Natural killer cell (primary cell): ENCODE measurements at regions not wholly inside any gene's neighbourhood (a gene's known extent, or its start where the extent isn't known, plus 50 kb on each side); places are given as distances from the start of the nearest gene placed in this dataset.
"Not testable (repeated sequence)": the region's sequence is repeated elsewhere in the genome, so short reads cannot be mapped to it uniquely, and the experiment has no call there.

ENCODE experiments used
- ATAC-seq, 3 donors: fragments of 150-1000 bp in 2 of 3; fragments of 200-7000 bp in 1 of 3; cut with Tn5 transposase; 1 replicate in 1 of 3; 2 replicates in 2 of 3; pipeline ENCODE4 v1.10.0; 2021; ENCODE audit warnings: mild to moderate bottlenecking in 2 of 3, moderate library complexity in 2 of 3
- DNase-seq, 2 donors: peaks; one replicate each; pipeline versions ENCODE4 v3.0.0 to v3.0.0-alpha.2; 2013 to 2021; ENCODE audit warnings: mixed read lengths in 1 of 2
- H3K27ac ChIP-seq: one replicate; pipeline ENCODE4 v1.5.1; 2013; ENCODE audit warnings: mild to moderate bottlenecking, low read length
- H3K27me3 ChIP-seq: one replicate; pipeline ENCODE4 v1.6.1; 2013; ENCODE audit warnings: low read length; ENCODE audit not compliant: control insufficient read depth, insufficient read depth
- H3K36me3 ChIP-seq: one replicate; pipeline ENCODE4 v1.6.1; 2013; ENCODE audit warnings: low read length; ENCODE audit not compliant: control insufficient read depth, insufficient read depth
- H3K4me1 ChIP-seq: one replicate; pipeline ENCODE4 v1.6.1; 2013; ENCODE audit warnings: low read length; ENCODE audit not compliant: control insufficient read depth, insufficient read depth
- H3K4me3 ChIP-seq: one replicate; pipeline ENCODE4 v1.5.1; 2013; ENCODE audit warnings: low read length
- H3K9me3 ChIP-seq: one replicate; pipeline ENCODE4 v1.6.1; 2013; ENCODE audit warnings: low read length; ENCODE audit not compliant: control insufficient read depth, insufficient read depth
- H3K27ac Mint-ChIP-seq, 2 donors: one replicate each; pipeline ENCODE4 v1.8.0; 2022; ENCODE audit warnings: mild to moderate bottlenecking in 2 of 2, mixed read lengths in 2 of 2, moderate library complexity in 1 of 2
- H3K27me3 Mint-ChIP-seq, 2 donors: one replicate each; pipeline ENCODE4 v1.8.0; 2022; ENCODE audit warnings: low read depth in 2 of 2, mixed read lengths in 2 of 2
- H3K36me3 Mint-ChIP-seq: one replicate; pipeline ENCODE4 v1.8.0; 2022; ENCODE audit warnings: mixed read lengths
- H3K4me1 Mint-ChIP-seq, 2 donors: one replicate each; pipeline ENCODE4 v1.8.0; 2022; ENCODE audit warnings: mixed read lengths in 2 of 2
- H3K4me3 Mint-ChIP-seq: one replicate; pipeline ENCODE4 v1.8.0; 2022; ENCODE audit warnings: mild to moderate bottlenecking, moderate library complexity, mixed read lengths
- H3K9me3 Mint-ChIP-seq, 2 donors: one replicate each; pipeline ENCODE4 v1.8.0; 2022; ENCODE audit warnings: mixed read lengths in 2 of 2
- WGBS: methylation state at CpG from one replicate; pipeline ENCODE4 v1.1.7; 2013; ENCODE audit warnings: missing lambda C conversion rate; ENCODE audit not compliant: insufficient coverage; 5-methylcytosine and 5-hydroxymethylcytosine counted together
- intact Hi-C: fragments of 100-400 bp; cut with micrococcal nuclease; formaldehyde crosslinking; loops from one replicate; pipeline ENCODE4 v1.14.2; 2022
- TF ChIP-seq, protein P1 (sequence below): fragments of 200-600 bp; IDR thresholded peaks from one replicate; pipeline ENCODE4 v1.8.0; 2022; ENCODE audit warnings: antibody characterized with exemption

DNA sequence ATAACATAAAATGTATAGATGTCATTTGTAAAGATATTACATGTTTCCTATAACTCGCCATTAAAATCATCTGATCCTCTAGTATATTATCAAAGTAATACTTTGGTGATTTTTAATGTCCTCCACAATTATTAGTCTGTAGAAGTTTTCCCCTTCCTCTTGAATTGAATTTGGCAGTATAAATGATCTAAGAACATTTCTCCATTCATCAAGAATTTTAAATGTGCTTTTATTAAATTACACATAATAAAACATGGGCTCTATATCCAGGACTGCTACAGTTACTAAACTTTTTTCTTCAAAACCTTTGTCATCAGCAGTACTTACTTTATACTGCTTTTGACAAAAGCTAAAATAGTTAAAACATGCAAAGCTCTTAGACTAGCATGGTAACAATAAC, 315.4 kb upstream of the ZC3H15 start:
- Histone ChIP-seq H3K4me1 (no peaks in the 10 kb centered on the region), H3K27me3 (no peaks in the 10 kb centered on the region), H3K4me3 (no peak overlapping the region), H3K36me3 (no peaks in the 10 kb centered on the region), H3K27ac (no peak overlapping the region), H3K9me3 (no peaks in the 10 kb centered on the region)
- intact Hi-C loops, result no loop called here
- no peak overlapping the region for H3K27ac Mint-ChIP-seq
- H3K4me3 Mint-ChIP-seq, result no peak overlapping the region
- H3K27me3 Mint-ChIP-seq, result no peaks in the 10 kb centered on the region
- no peak for DNase-seq
- TF ChIP-seq, protein P1, sequence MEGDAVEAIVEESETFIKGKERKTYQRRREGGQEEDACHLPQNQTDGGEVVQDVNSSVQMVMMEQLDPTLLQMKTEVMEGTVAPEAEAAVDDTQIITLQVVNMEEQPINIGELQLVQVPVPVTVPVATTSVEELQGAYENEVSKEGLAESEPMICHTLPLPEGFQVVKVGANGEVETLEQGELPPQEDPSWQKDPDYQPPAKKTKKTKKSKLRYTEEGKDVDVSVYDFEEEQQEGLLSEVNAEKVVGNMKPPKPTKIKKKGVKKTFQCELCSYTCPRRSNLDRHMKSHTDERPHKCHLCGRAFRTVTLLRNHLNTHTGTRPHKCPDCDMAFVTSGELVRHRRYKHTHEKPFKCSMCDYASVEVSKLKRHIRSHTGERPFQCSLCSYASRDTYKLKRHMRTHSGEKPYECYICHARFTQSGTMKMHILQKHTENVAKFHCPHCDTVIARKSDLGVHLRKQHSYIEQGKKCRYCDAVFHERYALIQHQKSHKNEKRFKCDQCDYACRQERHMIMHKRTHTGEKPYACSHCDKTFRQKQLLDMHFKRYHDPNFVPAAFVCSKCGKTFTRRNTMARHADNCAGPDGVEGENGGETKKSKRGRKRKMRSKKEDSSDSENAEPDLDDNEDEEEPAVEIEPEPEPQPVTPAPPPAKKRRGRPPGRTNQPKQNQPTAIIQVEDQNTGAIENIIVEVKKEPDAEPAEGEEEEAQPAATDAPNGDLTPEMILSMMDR, result no peak
- no peak for ATAC-seq
- WGBS, result no CpG with 5 or more reads among the region's 1 CpG
- H3K36me3 Mint-ChIP-seq, result no peaks in the 10 kb centered on the region
- peaks cover 2 to 10% of the 10 kb centered on the region in 2 donors for H3K9me3 Mint-ChIP-seq
- no peaks in the 10 kb centered on the region for H3K4me1 Mint-ChIP-seq

DNA sequence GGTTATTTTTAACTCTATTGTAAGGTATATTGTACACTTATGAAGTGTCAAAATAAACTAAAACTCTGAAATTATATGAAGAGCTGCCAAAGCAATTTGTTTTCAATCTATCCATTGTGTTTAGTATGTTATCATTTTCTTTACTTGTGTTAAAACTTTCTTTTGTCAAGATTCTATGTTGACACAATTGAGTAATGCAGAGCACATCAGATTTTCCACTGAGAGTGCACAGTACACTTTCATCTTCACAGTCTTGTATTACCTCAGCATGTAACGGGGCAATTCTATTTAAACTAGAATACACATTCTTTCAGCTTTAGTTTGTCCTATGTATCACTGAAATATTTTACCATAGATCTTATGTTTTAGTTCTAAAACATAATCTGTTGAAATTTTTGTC, 304.4 kb upstream of the ZC3H15 start:
- ATAC-seq (no peak), DNase-seq (no peak)
- H3K27ac Mint-ChIP-seq, result no peak overlapping the region
- H3K27me3 Mint-ChIP-seq, result no peaks in the 10 kb centered on the region
- H3K4me3 Mint-ChIP-seq, result no peak overlapping the region
- H3K27ac ChIP-seq, result no peak overlapping the region
- H3K4me1 Mint-ChIP-seq, result no peaks in the 10 kb centered on the region
- H3K36me3 ChIP-seq, result no peaks in the 10 kb centered on the region
- no peaks in the 10 kb centered on the region for H3K9me3 ChIP-seq
- peaks cover 13 to 29% of the 10 kb centered on the region in 2 donors for H3K9me3 Mint-ChIP-seq
- no peaks in the 10 kb centered on the region for H3K27me3 ChIP-seq
- peaks cover 14% of the 10 kb centered on the region for H3K36me3 Mint-ChIP-seq
- WGBS, result 88% methylated on average over 1 of the region's 1 CpG
- TF ChIP-seq, protein P1, result no peak
- H3K4me1 ChIP-seq, result no peaks in the 10 kb centered on the region
- H3K4me3 ChIP-seq, result no peak overlapping the region
- intact Hi-C loops, result no loop called here

DNA sequence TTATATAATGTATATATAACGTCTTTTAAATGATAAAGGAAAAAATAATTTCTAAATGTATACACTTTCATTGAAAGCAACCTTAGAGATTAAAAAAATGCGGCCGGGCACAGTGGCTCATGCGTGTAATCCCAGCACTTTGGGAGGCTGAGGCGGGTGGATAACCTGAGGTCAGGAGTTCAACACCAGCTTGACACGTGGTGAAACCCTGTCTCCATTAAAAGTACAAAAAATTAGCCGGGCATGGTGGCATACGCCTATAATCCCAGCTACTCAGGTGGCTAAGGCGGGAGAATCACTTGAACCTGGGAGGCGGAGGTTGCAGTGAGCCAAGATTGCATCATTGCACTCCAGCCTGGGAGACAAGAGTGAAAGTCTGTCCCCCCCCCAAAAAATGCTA, 303.7 kb upstream of the ZC3H15 start:
- 97% methylated on average over 9 of the region's 10 CpGs for WGBS
- H3K9me3 Mint-ChIP-seq, result peaks cover 16 to 32% of the 10 kb centered on the region in 2 donors
- ATAC-seq, result not testable (repeated sequence)

DNA sequence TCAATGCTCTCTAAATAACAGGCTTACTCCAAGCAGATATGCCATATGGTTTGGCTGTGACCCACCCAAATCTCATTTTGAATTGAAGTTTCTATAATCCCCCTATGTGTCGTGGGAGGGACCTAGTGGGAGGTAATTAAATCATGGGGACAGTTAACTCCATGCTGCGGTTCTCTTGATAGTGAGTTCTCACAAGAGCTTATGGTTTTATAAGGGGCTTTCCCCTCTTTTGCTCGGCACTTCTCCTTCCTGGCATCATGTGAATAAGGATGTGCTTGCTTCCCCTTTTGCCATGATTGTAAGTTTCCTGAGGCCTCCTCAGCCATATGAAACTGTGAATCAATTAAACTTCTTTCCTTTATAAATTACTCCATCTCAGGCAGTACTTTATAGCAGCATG, 302.7 kb upstream of the ZC3H15 start:
- TF ChIP-seq, protein P1, result no peak
- no peaks in the 10 kb centered on the region for H3K4me1 Mint-ChIP-seq
- H3K27me3 ChIP-seq, result no peaks in the 10 kb centered on the region
- no peaks in the 10 kb centered on the region for H3K36me3 ChIP-seq
- intact Hi-C loops, result no loop called here
- H3K27me3 Mint-ChIP-seq, result no peaks in the 10 kb centered on the region
- ATAC-seq, result no peak
- no peak overlapping the region for H3K27ac ChIP-seq
- no peak overlapping the region for H3K27ac Mint-ChIP-seq
- no peak for DNase-seq
- peaks cover 20% of the 10 kb centered on the region for H3K36me3 Mint-ChIP-seq
- no peak overlapping the region for H3K4me3 Mint-ChIP-seq
- no peak overlapping the region for H3K4me3 ChIP-seq
- H3K4me1 ChIP-seq, result no peaks in the 10 kb centered on the region
- H3K9me3 ChIP-seq, result no peaks in the 10 kb centered on the region
- peaks cover 19 to 39% of the 10 kb centered on the region in 2 donors for H3K9me3 Mint-ChIP-seq
- WGBS, result 43% methylated on average over 1 of the region's 3 CpGs

More for the DNA sequence above, 303.7 kb upstream of the ZC3H15 start:
- H3K27ac ChIP-seq, H3K27ac Mint-ChIP-seq, intact Hi-C loops, H3K9me3 ChIP-seq, H3K4me3 ChIP-seq, H3K4me3 Mint-ChIP-seq, H3K36me3 ChIP-seq, H3K4me1 ChIP-seq, H3K27me3 Mint-ChIP-seq, H3K27me3 ChIP-seq, H3K4me1 Mint-ChIP-seq, DNase-seq: not testable (repeated sequence)
- peaks cover 20% of the 10 kb centered on the region for H3K36me3 Mint-ChIP-seq
